ENCODE measurements at regions not wholly inside any gene's neighbourhood (a gene's known extent, or its start where the extent isn't known, plus 50 kb on each side); places are given as distances from the start of the nearest gene placed in this dataset.

- H3K9me3 ChIP-seq (ENCODE audit: control insufficient read depth in 4 of 4, low read length in 3 of 4): no peaks in the 10 kb centered on the region
- 66% methylated on average over 7 of the region's 7 CpGs for WGBS
- no peak overlapping the region for H3K4me3 ChIP-seq (ENCODE audit: low read depth in 1 of 3, low read length in 3 of 3)
- H3K4me1 ChIP-seq (ENCODE audit: control insufficient read depth in 4 of 4, insufficient read depth in 4 of 4, low read length in 3 of 4): no peaks in the 10 kb centered on the region
- H3K36me3 ChIP-seq (ENCODE audit: control insufficient read depth in 4 of 4, insufficient read depth in 3 of 4, low read depth in 1 of 4, low read length in 3 of 4): no peaks in the 10 kb centered on the region
- no peak overlapping the region for H3K9ac ChIP-seq (ENCODE audit: low read depth in 1 of 2, low read length in 2 of 2)
- TF ChIP-seq TAF1 (conservative IDR thresholded peaks at IDR 0.05) (no peak), EGR1 (IDR thresholded peaks at IDR 0.05; ENCODE audit: low read depth in 2 of 2) (no peak), ZBTB33 (IDR thresholded peaks at IDR 0.05) (no peak), RXRA (IDR thresholded peaks at IDR 0.05) (no peak), YY1 (IDR thresholded peaks at IDR 0.05) (no peak), CTCF (IDR thresholded peaks at IDR 0.05; ENCODE audit: low read depth, low read length, missing input control) (no peak), NR2F2 (IDR thresholded peaks at IDR 0.05) (no peak), RAD21 (IDR thresholded peaks at IDR 0.05) (no peak), ATF3 (IDR thresholded peaks at IDR 0.05) (no peak), HNF4A (conservative IDR thresholded peaks at IDR 0.05) (no peak), FOXA1 (IDR thresholded peaks at IDR 0.05) (no peak), HNF4G (IDR thresholded peaks at IDR 0.05) (no peak), MAX (IDR thresholded peaks at IDR 0.05) (no peak), FOXA2 (IDR thresholded peaks at IDR 0.05) (no peak), GABPA (IDR thresholded peaks at IDR 0.05 in 1 of 2, conservative IDR thresholded peaks at IDR 0.05 in 1 of 2) (no peak), REST (IDR thresholded peaks at IDR 0.05) (no peak), JUND (IDR thresholded peaks at IDR 0.05) (no peak), SP1 (IDR thresholded peaks at IDR 0.05) (no peak)
- no peak overlapping the region for H3K27ac ChIP-seq (ENCODE audit: low read depth in 1 of 2, low read length in 2 of 2)
- DNase-seq (ENCODE audit: low spot score): no peak
- no peaks in the 10 kb centered on the region for H3K27me3 ChIP-seq (ENCODE audit: control insufficient read depth in 4 of 4, insufficient read depth in 4 of 4, low read length in 3 of 4)
Measured at GRCh38 chr4:133759428-133759827, 442.2 kb downstream of the PABPC4L start.
